Brain microvascular endothelial cell (primary cell): ENCODE measurements at regions not wholly inside any gene's neighbourhood (a gene's known extent, or its start where the extent isn't known, plus 50 kb on each side); places are given as distances from the start of the nearest gene placed in this dataset.

ENCODE experiments used
- DNase-seq: peaks from one replicate; pipeline ENCODE4 v3.0.0-alpha.2; 2020
- H3K27ac ChIP-seq: fragments of 250-450 bp; sonication (Bioruptor Pico); 2 replicates; pipeline ENCODE4 v1.5.1; 2020; ENCODE audit warnings: mild to moderate bottlenecking, moderate library complexity
- H3K27me3 ChIP-seq: fragments of 250-450 bp; sonication (Bioruptor Pico); replicated peaks from 2 replicates; pipeline ENCODE4 v1.5.1; 2020; ENCODE audit warnings: mild to moderate bottlenecking
- H3K36me3 ChIP-seq: fragments of 250-450 bp; sonication (Bioruptor Pico); replicated peaks from 2 replicates; pipeline ENCODE4 v1.5.1; 2020; ENCODE audit warnings: mild to moderate bottlenecking
- H3K4me3 ChIP-seq: 2 replicates; pipeline ENCODE4 v1.5.1; 2011; ENCODE audit warnings: low read depth, mild to moderate bottlenecking, control low read depth, low read length, moderate library complexity
- in situ Hi-C: cut with HindIII; loops from 2 replicates; pipeline ENCODE4 v1.10.0; 2017; ENCODE audit warnings: low sequenced_read_pairs, low pct_ligation_motif_present
- TF ChIP-seq, protein P1 (sequence below): IDR thresholded peaks from 2 replicates; pipeline ENCODE4 v1.5.1; 2011; ENCODE audit warnings: low read depth, mild to moderate bottlenecking, moderate library complexity, low read length, control low read depth, inconsistent platforms; ENCODE audit errors: missing control alignments

DNA sequence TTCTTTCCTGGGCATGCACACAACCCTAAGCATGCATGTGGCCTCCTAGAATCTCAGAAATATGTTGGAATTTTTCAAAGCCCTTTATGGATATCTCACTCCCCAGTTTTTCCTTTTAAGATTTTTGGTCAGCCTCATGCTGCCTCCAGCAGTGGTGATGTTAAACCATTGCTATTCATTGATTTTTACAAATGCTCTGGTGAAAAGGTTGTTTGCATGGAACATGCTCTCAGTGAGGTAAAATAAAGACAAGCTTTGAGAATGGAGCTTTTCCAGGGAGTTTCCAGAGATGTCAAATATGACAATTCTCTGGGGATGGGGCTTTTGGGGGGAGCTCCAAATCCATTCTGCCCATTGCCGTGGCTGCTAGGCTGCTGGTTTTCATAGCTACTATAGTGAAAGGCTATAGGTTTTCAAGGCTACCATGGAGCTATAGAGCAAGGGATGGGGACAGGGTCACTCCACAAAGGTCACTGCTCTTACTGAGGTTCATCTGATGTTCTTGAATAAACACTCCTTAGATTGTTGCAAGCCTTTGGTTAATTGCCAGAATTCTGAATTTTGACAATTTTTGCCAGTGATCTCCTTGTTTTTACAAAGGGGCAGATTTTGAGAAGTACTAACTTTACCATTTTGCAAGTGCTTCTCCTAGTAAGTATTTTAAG, 178.1 kb upstream of the ARG1 start:
- Histone ChIP-seq H3K36me3 (no peaks in the 10 kb centered on the region), H3K27me3 (no peaks in the 10 kb centered on the region), H3K4me3 (no peak overlapping the region), H3K27ac (no peak overlapping the region)
- in situ Hi-C loops, result no loop called here
- TF ChIP-seq, protein P1, sequence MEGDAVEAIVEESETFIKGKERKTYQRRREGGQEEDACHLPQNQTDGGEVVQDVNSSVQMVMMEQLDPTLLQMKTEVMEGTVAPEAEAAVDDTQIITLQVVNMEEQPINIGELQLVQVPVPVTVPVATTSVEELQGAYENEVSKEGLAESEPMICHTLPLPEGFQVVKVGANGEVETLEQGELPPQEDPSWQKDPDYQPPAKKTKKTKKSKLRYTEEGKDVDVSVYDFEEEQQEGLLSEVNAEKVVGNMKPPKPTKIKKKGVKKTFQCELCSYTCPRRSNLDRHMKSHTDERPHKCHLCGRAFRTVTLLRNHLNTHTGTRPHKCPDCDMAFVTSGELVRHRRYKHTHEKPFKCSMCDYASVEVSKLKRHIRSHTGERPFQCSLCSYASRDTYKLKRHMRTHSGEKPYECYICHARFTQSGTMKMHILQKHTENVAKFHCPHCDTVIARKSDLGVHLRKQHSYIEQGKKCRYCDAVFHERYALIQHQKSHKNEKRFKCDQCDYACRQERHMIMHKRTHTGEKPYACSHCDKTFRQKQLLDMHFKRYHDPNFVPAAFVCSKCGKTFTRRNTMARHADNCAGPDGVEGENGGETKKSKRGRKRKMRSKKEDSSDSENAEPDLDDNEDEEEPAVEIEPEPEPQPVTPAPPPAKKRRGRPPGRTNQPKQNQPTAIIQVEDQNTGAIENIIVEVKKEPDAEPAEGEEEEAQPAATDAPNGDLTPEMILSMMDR, result no peak
- DNase-seq, result no peak

DNA sequence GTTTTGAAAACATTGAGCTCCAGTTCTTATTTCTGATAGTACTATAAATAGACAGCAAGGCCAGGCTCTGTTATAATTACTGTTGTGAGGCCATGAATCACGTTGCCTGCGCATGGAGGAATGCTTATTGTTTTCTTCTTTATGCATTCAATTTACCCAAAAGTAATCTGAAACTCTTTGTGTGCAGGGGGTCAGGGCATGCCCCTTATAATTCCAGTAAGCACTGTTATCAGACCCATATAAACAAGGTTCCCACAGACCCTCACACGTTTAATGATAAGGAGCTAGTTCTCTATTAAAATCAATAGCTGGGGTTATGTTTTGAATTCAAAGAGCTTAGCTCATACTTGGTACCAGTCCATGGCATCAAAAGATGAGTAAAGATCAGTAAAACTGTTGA, 174.8 kb upstream of the ARG1 start:
- DNase-seq, result no peak
- Histone ChIP-seq H3K27ac (no peak overlapping the region), H3K4me3 (no peak overlapping the region), H3K36me3 (no peaks in the 10 kb centered on the region), H3K27me3 (no peaks in the 10 kb centered on the region)
- TF ChIP-seq, protein P1, result no peak
- in situ Hi-C loops, result no loop called here

DNA sequence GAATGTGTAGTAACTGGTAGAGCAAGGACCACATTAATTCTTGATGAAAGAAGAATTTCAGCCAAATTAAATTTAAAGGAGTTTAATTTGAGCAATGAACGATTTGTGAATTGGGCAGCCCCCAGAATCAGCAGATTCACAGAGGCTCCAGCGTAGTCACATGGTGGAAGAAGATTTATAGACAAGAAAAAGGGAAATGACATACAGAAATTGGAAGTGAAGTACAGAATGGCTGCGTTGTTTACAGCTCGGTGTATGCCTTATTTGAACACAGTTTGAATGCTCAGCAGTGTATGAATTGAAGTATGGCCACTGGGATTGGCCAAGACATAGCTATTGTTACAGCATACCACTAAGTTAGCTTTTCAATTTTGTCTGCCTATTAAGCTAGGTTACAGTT, 173.6 kb upstream of the ARG1 start:
- in situ Hi-C loops, result no loop called here
- TF ChIP-seq, protein P1, result no peak
- Histone ChIP-seq H3K36me3 (no peaks in the 10 kb centered on the region), H3K4me3 (no peak overlapping the region), H3K27me3 (no peaks in the 10 kb centered on the region), H3K27ac (no peak overlapping the region)
- no peak for DNase-seq

DNA sequence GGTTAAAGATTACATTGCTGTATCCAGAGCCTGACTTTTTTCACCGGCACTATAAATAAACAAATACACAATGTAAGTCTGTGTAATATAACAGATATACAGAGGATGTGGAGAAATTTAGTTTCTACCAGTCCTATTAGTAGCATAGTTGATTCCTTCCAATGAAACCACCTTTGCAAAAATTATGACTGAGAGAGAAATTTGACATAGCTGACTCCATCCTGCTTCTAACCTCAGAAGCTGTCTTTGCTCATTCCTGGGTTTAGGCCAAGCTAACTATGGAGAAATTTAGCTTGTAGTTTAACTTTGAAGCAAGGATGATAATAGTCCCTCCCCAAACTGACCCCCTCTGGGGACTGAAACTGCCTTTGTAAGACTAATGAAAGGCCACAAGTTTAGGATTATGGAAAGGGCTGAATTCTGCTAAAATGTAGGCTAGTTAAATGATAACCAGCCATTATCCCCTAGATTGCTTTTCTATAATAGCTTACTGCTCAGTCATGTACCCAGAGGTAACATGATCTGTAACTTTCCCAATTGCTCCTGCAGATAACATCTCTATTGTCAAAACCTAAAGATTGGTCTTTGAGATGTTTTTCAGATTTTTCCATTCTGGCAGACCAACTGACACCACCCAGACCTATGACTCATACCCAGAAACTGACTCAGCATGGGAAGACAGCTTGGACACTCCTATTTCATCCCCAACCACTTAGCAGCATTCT, 172.8 kb upstream of the ARG1 start:
- Histone ChIP-seq H3K27ac (peak overlapping the region; percentile 65), H3K36me3 (no peaks in the 10 kb centered on the region)

DNA sequence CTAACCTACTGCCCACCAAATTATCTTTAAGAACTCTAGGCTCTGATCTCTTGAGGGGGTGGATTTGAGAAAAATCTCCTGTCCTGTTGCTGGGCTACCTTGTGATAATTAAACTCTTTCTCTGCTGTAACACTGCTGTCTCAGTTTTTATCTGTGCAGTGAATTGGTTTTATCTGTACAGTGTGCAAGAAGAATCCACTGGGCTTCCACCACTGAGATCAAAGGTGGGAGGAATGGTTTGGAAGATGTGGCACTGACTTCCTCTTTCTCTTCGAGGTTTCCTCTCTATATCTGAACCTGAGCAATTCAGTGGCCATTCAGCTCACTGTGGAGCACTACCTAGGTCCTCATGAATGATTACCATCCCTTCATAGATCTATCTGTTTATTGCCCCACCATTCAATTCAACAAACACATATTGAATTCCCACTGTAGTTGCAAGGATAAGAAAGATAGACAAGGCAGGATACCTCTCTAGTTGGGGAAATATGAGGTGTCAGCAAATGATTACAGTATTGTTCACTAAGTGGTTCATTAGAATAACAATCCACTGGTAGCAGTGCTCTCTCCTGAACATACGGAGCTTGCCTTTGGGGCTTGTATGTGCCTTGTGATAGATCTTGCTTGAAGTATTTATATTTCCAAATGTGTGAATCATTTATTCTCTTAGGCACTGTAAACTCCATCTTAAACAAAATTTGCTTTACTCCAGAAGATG, 172.1 kb upstream of the ARG1 start:
- Histone ChIP-seq H3K36me3 (no peaks in the 10 kb centered on the region), H3K4me3 (no peak overlapping the region), H3K27me3 (no peaks in the 10 kb centered on the region), H3K27ac (no peak overlapping the region)
- no peak for DNase-seq
- in situ Hi-C loops, result no loop called here
- TF ChIP-seq, protein P1, result no peak

More for the DNA sequence above, 172.8 kb upstream of the ARG1 start:
- in situ Hi-C loops, result no loop called here
- TF ChIP-seq, protein P1, result no peak
- Histone ChIP-seq H3K27me3 (no peaks in the 10 kb centered on the region), H3K4me3 (no peak overlapping the region)
- DNase-seq, result peak; percentile 84
